DOHH2 (cell line): ENCODE measurements at regions not wholly inside any gene's neighbourhood (a gene's known extent, or its start where the extent isn't known, plus 50 kb on each side); places are given as distances from the start of the nearest gene placed in this dataset.

Experiments used
- H3F3A ChIP-seq: fragments of 200-600 bp; sonication (generic), shearing (Covaris generic); 2 replicates; pipeline ENCODE4 v1.6.0; 2016; ENCODE audit warnings: antibody characterized with exemption, mild to moderate bottlenecking; ENCODE audit not compliant: control insufficient read depth, insufficient read depth
- H3K27ac ChIP-seq: fragments of 200-600 bp; sonication (generic); 2 replicates; pipeline ENCODE4 v1.5.1; 2014; ENCODE audit warnings: low read depth, mild to moderate bottlenecking, low read length, moderate library complexity
- H3K27me3 ChIP-seq: fragments of 200-600 bp; sonication (generic); 2 replicates; pipeline ENCODE4 v1.6.1; 2014; ENCODE audit warnings: mild to moderate bottlenecking, low read length, mixed read lengths; ENCODE audit not compliant: control insufficient read depth
- H3K36me3 ChIP-seq: fragments of 200-600 bp; sonication (generic); 2 replicates; pipeline ENCODE4 v1.6.1; 2014; ENCODE audit warnings: mild to moderate bottlenecking, low read length, moderate library complexity, mixed read lengths; ENCODE audit not compliant: control insufficient read depth
- H3K4me1 ChIP-seq: fragments of 200-600 bp; sonication (generic); 2 replicates; pipeline ENCODE4 v1.6.1; 2014; ENCODE audit warnings: mild to moderate bottlenecking, low read length, mixed read lengths; ENCODE audit not compliant: control insufficient read depth
- H3K4me2 ChIP-seq: fragments of 200-600 bp; sonication (generic); 2 replicates; pipeline ENCODE4 v1.6.0; 2014; ENCODE audit warnings: mild to moderate bottlenecking, low read length, moderate library complexity
- H3K4me3 ChIP-seq: fragments of 200-600 bp; sonication (generic); 2 replicates; pipeline ENCODE4 v1.5.1; 2014; ENCODE audit warnings: mild to moderate bottlenecking, low read length, mixed read lengths
- H3K79me2 ChIP-seq: fragments of 200-600 bp; sonication (generic); 2 replicates; pipeline ENCODE4 v1.6.1; 2014; ENCODE audit warnings: mild to moderate bottlenecking, low read length, mixed read lengths; ENCODE audit not compliant: control insufficient read depth
- H3K9me2 ChIP-seq: fragments of 200-600 bp; sonication (generic); replicated peaks from 2 replicates; pipeline ENCODE4 v1.6.1; 2014; ENCODE audit warnings: mild to moderate bottlenecking, low read length, mixed read lengths; ENCODE audit not compliant: control insufficient read depth
- H3K9me3 ChIP-seq: fragments of 200-600 bp; sonication (generic); 2 replicates; pipeline ENCODE4 v1.6.1; 2014; ENCODE audit warnings: antibody characterized with exemption, low read length, mixed read lengths; ENCODE audit not compliant: control insufficient read depth, insufficient read depth
- H4K20me1 ChIP-seq: fragments of 200-600 bp; sonication (generic); 2 replicates; pipeline ENCODE4 v1.6.0; 2014; ENCODE audit warnings: low read depth, mild to moderate bottlenecking, antibody characterized with exemption, low read length, moderate library complexity; ENCODE audit not compliant: control insufficient read depth, insufficient read depth
- CTCF ChIP-seq: fragments of 200-600 bp; sonication (generic); IDR thresholded peaks from one replicate; pipeline ENCODE4 v1.5.1; 2014; ENCODE audit warnings: antibody characterized with exemption, mild to moderate bottlenecking, low read depth, low read length; ENCODE audit not compliant: poor library complexity, severe bottlenecking
- EZH2phosphoT487 ChIP-seq: fragments of 200-600 bp; sonication (generic); IDR thresholded peaks from 2 replicates; pipeline ENCODE4 v1.6.1; 2017; ENCODE audit warnings: borderline replicate concordance, mild to moderate bottlenecking, antibody characterized with exemption, low read length, moderate library complexity, mixed read lengths

GRCh38 chr19:28983430-28983829 is 229.5 kb downstream of the UQCRFS1 start:
- Histone ChIP-seq H3K9me3 (no peaks in the 10 kb centered on the region), H3K27me3 (no peaks in the 10 kb centered on the region), H4K20me1 (no peaks in the 10 kb centered on the region), H3K4me1 (no peaks in the 10 kb centered on the region), H3F3A (no peaks in the 10 kb centered on the region), H3K36me3 (no peaks in the 10 kb centered on the region), H3K27ac (no peak overlapping the region), H3K9me2 (no peaks in the 10 kb centered on the region), H3K4me2 (no peak overlapping the region), H3K4me3 (no peak overlapping the region), H3K79me2 (no peaks in the 10 kb centered on the region)
- no peak for TF ChIP-seq CTCF
- TF ChIP-seq EZH2phosphoT487, result no peak

- no peaks in the 10 kb centered on the region for H4K20me1 ChIP-seq
- H3F3A ChIP-seq, result no peaks in the 10 kb centered on the region
- H3K9me2 ChIP-seq, result no peaks in the 10 kb centered on the region
- no peak overlapping the region for H3K4me2 ChIP-seq
- H3K27me3 ChIP-seq, result no peaks in the 10 kb centered on the region
- no peaks in the 10 kb centered on the region for H3K36me3 ChIP-seq
- H3K27ac ChIP-seq, result no peak overlapping the region
- no peak for TF ChIP-seq EZH2phosphoT487
- no peak for TF ChIP-seq CTCF
- no peaks in the 10 kb centered on the region for H3K4me1 ChIP-seq
- H3K79me2 ChIP-seq, result no peaks in the 10 kb centered on the region
- no peaks in the 10 kb centered on the region for H3K9me3 ChIP-seq
- no peak overlapping the region for H3K4me3 ChIP-seq
Observed at GRCh38 chr19:28981994-28982393, 231.0 kb downstream of the UQCRFS1 start.

GRCh38 chr19:28981518-28981917 is 231.4 kb downstream of the UQCRFS1 start:
- Histone ChIP-seq H4K20me1 (no peaks in the 10 kb centered on the region), H3K36me3 (no peaks in the 10 kb centered on the region), H3K27ac (no peak overlapping the region), H3K4me2 (no peak overlapping the region), H3K4me3 (no peak overlapping the region), H3K9me3 (no peaks in the 10 kb centered on the region), H3K79me2 (no peaks in the 10 kb centered on the region), H3K27me3 (no peaks in the 10 kb centered on the region), H3K9me2 (no peaks in the 10 kb centered on the region), H3F3A (no peaks in the 10 kb centered on the region), H3K4me1 (no peaks in the 10 kb centered on the region)
- TF ChIP-seq CTCF (no peak), EZH2phosphoT487 (no peak)
